HepG2 (cell line): ENCODE measurements at regions not wholly inside any gene's neighbourhood (a gene's known extent, or its start where the extent isn't known, plus 50 kb on each side); places are given as distances from the start of the nearest gene placed in this dataset.
"Not testable (repeated sequence)": the region's sequence is repeated elsewhere in the genome, so short reads cannot be mapped to it uniquely, and the experiment has no call there.

Experiments
- ATAC-seq: fragments of 200-7000 bp; cut with Tn5 transposase; 3 replicates; pipeline ENCODE4 v1.9.1; 2020; ENCODE audit warnings: mild to moderate bottlenecking, moderate library complexity
- BruUV-seq: library from RNA; stranded (reverse); fragments of 400-500 nt; replicated peaks from 2 replicates; lab custom pipeline; 2021; lab: Mats Ljungman, UMichigan
- CTCF ChIA-PET: fragments of 300-600 bp; formaldehyde crosslinking; extraction: SDS; loops from one replicate; lab custom pipeline; 2021; ENCODE audit warnings: low total read pairs, inconsistent platforms, low intra/inter-chr PET ratio; lab: Yijun Ruan, JAX
- POLR2A ChIA-PET: fragments of 350-600 bp; sonication (Branson Sonifier 250); formaldehyde crosslinking; loops from one replicate; lab custom pipeline; 2020; ENCODE audit warnings: antibody characterized with exemption, inconsistent platforms; lab: Yijun Ruan, JAX
- DNase-seq: peaks from one replicate; pipeline ENCODE4 v3.0.0-alpha.2; 2015; ENCODE audit warnings: low spot score
- FAIRE-seq: peaks from 3 replicates; lab custom pipeline; 2011; peaks lifted over from hg19 to GRCh38; lab: Jason Lieb, UNC
- H2AFZ ChIP-seq: one replicate; pipeline ENCODE4 v1.6.1; 2011; ENCODE audit warnings: low read length, inconsistent platforms
- H3K27ac ChIP-seq: fragments of 300-600 bp; 3 replicates; pipeline ENCODE4 v1.8.0; 2011; ENCODE audit warnings: mixed run types, mild to moderate bottlenecking, mixed read lengths, low read length, inconsistent platforms; ENCODE audit not compliant: insufficient read depth; ENCODE audit errors: extremely low read length
- H3K27me3 ChIP-seq, 2 experiments: fragments of 200-600 bp in 1 of 2; 2 replicates in 1 of 2; 3 replicates in 1 of 2; pipeline versions ENCODE4 v1.6.0 to v1.8.0; 2011; ENCODE audit warnings: low read length in 2 of 2, mild to moderate bottlenecking in 2 of 2, moderate library complexity in 2 of 2, inconsistent platforms in 1 of 2; ENCODE audit not compliant: insufficient read depth in 2 of 2, control insufficient read depth in 1 of 2
- H3K36me3 ChIP-seq, 2 experiments: fragments of 200-600 bp in 1 of 2; replicated peaks in 1 of 2; 2 replicates in 1 of 2; 3 replicates in 1 of 2; pipeline versions ENCODE4 v1.5.1 to v1.8.0; 2011; ENCODE audit warnings: low read length in 2 of 2, inconsistent platforms in 1 of 2; ENCODE audit not compliant: insufficient read depth in 2 of 2, control insufficient read depth in 1 of 2
- H3K4me1 ChIP-seq: 2 replicates; pipeline ENCODE4 v1.5.1; 2012; ENCODE audit warnings: low read length, inconsistent platforms; ENCODE audit not compliant: insufficient read depth
- H3K4me2 ChIP-seq: 2 replicates; pipeline ENCODE4 v1.6.0; 2011; ENCODE audit warnings: low read depth, low read length, inconsistent platforms
- H3K4me3 ChIP-seq, 3 experiments: fragments of 200-600 bp in 1 of 3; sonication (generic), shearing (Covaris generic) in 1 of 3; replicated peaks in 1 of 3; 2 replicates each; pipeline ENCODE4 v1.5.1; 2011 to 2016; ENCODE audit warnings: low read length in 3 of 3, inconsistent platforms in 2 of 3, low read depth in 2 of 3, mild to moderate bottlenecking in 2 of 3, control low read depth in 1 of 3, mixed read lengths in 1 of 3; ENCODE audit not compliant: insufficient read depth in 1 of 3
- H3K79me2 ChIP-seq: one replicate; pipeline ENCODE4 v1.6.1; 2011; ENCODE audit warnings: low read length, inconsistent platforms; ENCODE audit not compliant: insufficient read depth
- H3K9ac ChIP-seq: 2 replicates; pipeline ENCODE4 v1.6.0; 2011; ENCODE audit warnings: mild to moderate bottlenecking, low read depth, low read length, inconsistent platforms; ENCODE audit not compliant: insufficient read depth
- H3K9me3 ChIP-seq: 2 replicates; pipeline ENCODE4 v1.5.1; 2012; ENCODE audit warnings: mild to moderate bottlenecking, low read length
- H4K20me1 ChIP-seq: 2 replicates; pipeline ENCODE4 v1.6.0; 2011; ENCODE audit warnings: inconsistent platforms, mild to moderate bottlenecking, low read length, moderate library complexity; ENCODE audit not compliant: insufficient read depth
- WGBS: methylation state at CpG from one replicate; pipeline ENCODE4 v1.1.6; 2017; ENCODE audit warnings: low lambda C conversion rate; 5-methylcytosine and 5-hydroxymethylcytosine counted together
- in situ Hi-C: cut with HindIII; loops from 2 replicates; pipeline ENCODE4 v1.10.0; 2017; ENCODE audit warnings: low pct_unique_long_range_greater_than_20kb; ENCODE audit not compliant: extremely low pct_ligation_motif_present
- intact Hi-C: fragments of 100-400 bp; cut with micrococcal nuclease; formaldehyde crosslinking; loops from one replicate; pipeline ENCODE4 v1.10.0; 2022; ENCODE audit not compliant: unreplicated experiment

DNA sequence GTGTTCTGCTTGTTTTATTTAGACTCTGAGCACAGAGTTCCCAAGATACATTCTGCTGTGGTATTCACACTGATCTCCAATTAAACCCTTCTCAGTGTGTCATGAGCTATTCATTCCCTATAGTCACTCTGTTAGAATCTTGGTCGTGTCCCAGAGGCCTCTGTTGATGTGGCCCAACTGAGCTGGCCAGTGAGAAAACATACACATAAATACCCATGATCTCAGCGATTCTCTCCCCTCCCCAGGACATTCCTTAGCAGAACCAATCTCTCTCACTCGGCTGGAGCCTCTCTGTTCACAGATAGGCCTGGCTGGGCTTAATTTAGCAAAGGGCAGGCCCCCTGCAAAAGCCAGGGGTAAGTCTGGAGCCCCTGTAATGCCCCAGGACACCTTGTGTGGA, 109.6 kb upstream of the NBPF9 start:
- POLR2A ChIA-PET, H2AFZ ChIP-seq, in situ Hi-C loops, H4K20me1 ChIP-seq, FAIRE-seq, H3K27ac ChIP-seq, H3K4me1 ChIP-seq, H3K9ac ChIP-seq, CTCF ChIA-PET, H3K79me2 ChIP-seq, ATAC-seq, intact Hi-C loops, H3K36me3 ChIP-seq, H3K27me3 ChIP-seq, H3K9me3 ChIP-seq, H3K4me3 ChIP-seq, H3K4me2 ChIP-seq, BruUV-seq, DNase-seq: not testable (repeated sequence)
- 0% methylated on average over 1 of the region's 3 CpGs for WGBS

DNA sequence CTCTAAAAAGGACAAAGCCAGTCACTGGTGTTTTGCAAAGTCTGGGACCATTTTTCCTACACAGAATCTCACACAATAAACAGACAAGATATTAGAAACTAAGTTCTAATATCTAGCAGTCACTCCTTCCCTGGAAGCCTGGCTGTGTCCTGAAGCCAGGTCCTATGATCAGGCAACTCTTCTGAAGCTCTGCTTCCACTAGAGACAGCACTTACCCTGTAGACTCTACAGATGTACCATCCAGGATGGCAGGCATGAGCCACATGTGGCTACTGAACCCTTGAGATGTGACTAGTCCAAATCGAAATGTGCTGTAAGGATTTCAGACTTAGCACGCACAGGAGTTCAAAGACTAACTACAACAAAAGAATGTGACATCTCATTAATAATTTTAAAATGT, 110.3 kb upstream of the NBPF9 start:
- H3K4me1 ChIP-seq, H3K27ac ChIP-seq, H3K9ac ChIP-seq, H4K20me1 ChIP-seq, DNase-seq, POLR2A ChIA-PET, H3K9me3 ChIP-seq, H2AFZ ChIP-seq, H3K4me2 ChIP-seq, intact Hi-C loops, H3K79me2 ChIP-seq, H3K36me3 ChIP-seq, BruUV-seq, H3K4me3 ChIP-seq, ATAC-seq, in situ Hi-C loops, H3K27me3 ChIP-seq, CTCF ChIA-PET: not testable (repeated sequence)
- FAIRE-seq, result peak; percentile 34
- no CpG with 5 or more reads among the region's 2 CpGs for WGBS

DNA sequence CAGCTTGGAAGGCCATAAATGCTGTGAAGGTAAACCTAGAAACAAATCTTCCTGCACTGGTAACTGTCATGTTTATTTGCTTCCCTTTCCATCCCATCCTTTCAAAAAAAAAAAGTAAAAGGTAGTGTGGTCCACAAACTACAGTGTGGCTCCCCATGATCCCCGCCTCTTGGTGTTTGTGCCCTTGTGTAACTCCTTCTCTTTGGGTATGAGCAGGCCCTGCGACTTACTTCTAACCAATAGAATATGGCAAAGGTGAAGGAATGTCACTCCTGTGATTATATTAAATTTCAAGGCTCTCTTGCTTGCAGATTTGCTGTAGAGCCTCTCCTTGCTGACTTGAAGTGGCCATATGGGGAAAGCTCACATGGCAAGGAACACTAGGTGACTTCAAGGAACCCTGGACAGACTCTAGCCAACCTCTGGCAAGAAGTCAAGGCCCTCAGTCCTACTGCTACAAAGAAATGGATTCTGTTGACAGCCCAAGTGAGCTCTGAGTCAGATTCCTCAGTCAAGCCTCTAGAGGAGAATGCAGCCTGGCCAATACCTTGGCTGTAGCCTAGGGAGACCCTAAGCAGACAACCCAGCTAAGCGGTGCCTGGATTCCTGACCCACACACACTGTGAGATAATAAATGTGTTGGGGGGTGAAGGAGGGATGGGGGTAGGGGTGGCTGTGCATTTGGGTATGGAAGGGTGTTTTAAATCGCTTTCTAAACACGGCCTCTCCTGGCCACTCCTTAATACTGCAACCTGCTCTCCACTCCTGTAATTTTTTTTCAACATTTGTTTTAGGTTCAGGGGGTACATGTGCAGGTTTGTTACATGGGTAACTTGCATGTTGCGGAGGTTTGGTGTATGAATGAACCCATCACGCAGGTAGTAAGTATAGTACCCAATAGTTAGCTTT, 115.0 kb upstream of the NBPF9 start:
- intact Hi-C loops, H3K4me2 ChIP-seq, H3K9me3 ChIP-seq, H3K9ac ChIP-seq, H3K27ac ChIP-seq, CTCF ChIA-PET, in situ Hi-C loops, DNase-seq, H3K79me2 ChIP-seq, H3K4me1 ChIP-seq, H3K27me3 ChIP-seq, BruUV-seq, H3K4me3 ChIP-seq, POLR2A ChIA-PET, H2AFZ ChIP-seq, H4K20me1 ChIP-seq, H3K36me3 ChIP-seq: not testable (repeated sequence)
- FAIRE-seq, result peak; percentile 34
- WGBS, result no CpG with 5 or more reads among the region's 7 CpGs
- ATAC-seq, result peak; percentile 63

DNA sequence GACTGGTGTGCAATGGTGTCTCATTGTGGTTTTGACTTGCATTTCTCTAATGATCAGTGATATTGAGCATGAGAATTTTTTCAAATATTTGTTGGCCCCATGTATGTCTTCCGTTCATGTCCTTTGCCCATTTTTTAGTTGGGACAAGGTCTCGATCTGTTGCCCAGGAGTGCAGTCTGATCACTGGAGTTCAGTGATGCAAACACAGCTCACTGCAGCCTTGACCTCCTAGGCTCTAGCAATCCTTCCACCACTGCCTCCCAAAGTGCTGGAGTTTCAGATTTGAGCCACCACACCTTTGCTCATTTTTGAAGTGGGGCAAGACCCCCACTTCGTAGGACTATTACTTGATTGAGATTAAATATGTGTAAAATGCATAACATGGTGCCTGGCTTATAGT, 116.2 kb upstream of the NBPF9 start:
- CTCF ChIA-PET, result not testable (repeated sequence)

More for the DNA sequence above, 116.2 kb upstream of the NBPF9 start:
- in situ Hi-C loops, H4K20me1 ChIP-seq, H3K27me3 ChIP-seq, H2AFZ ChIP-seq, H3K9me3 ChIP-seq, H3K9ac ChIP-seq, H3K36me3 ChIP-seq, POLR2A ChIA-PET, FAIRE-seq, H3K4me2 ChIP-seq, H3K4me1 ChIP-seq, BruUV-seq, ATAC-seq, H3K27ac ChIP-seq, H3K4me3 ChIP-seq, intact Hi-C loops, H3K79me2 ChIP-seq, DNase-seq: not testable (repeated sequence)
- WGBS, result no CpG with 5 or more reads among the region's 3 CpGs
